Upper lobe of right lung (tissue), 1 donor: ENCODE measurements at regions not wholly inside any gene's neighbourhood (a gene's known extent, or its start where the extent isn't known, plus 50 kb on each side); places are given as distances from the start of the nearest gene placed in this dataset.
A peak's percentile ranks its signal among the peaks of the same experiment; 100 is the strongest.

Experiments
- ATAC-seq: fragments of 200-7000 bp; cut with Tn5 transposase; one replicate; pipeline ENCODE4 v1.9.1; 2020; ENCODE audit warnings: mild to moderate bottlenecking, moderate library complexity
- DNase-seq: peaks from one replicate; pipeline ENCODE4 v3.0.0-alpha.2; 2020
- H3K27ac ChIP-seq: fragments of 200-600 bp; one replicate; pipeline ENCODE4 v1.8.0; 2022
- H3K27me3 ChIP-seq: fragments of 200-600 bp; one replicate; pipeline ENCODE4 v1.8.0; 2022; ENCODE audit warnings: mild to moderate bottlenecking
- H3K36me3 ChIP-seq: fragments of 200-600 bp; one replicate; pipeline ENCODE4 v1.8.0; 2022
- H3K4me1 ChIP-seq: fragments of 200-600 bp; one replicate; pipeline ENCODE4 v1.8.0; 2022
- H3K4me3 ChIP-seq: fragments of 200-600 bp; one replicate; pipeline ENCODE4 v1.8.0; 2022; ENCODE audit warnings: mild to moderate bottlenecking
- H3K9me3 ChIP-seq: fragments of 200-600 bp; one replicate; pipeline ENCODE4 v1.8.0; 2022
- CTCF ChIP-seq: fragments of 200-600 bp; IDR thresholded peaks from one replicate; pipeline ENCODE4 v1.8.0; 2022; ENCODE audit warnings: antibody characterized with exemption
- intact Hi-C: fragments of 100-400 bp; cut with DNase I; formaldehyde crosslinking; loops from one replicate; pipeline ENCODE4 v1.11.0; 2022
- donor health status: DM: no; HTN: yes; CAD: no; lungs with severe emphysema.

- DNase-seq = no peak
- H3K27me3 ChIP-seq = no peaks in the 10 kb centered on the region
- no peak for ATAC-seq
- TF ChIP-seq CTCF = no peak
- H3K36me3 ChIP-seq = no peaks in the 10 kb centered on the region
- H3K4me1 ChIP-seq = no peaks in the 10 kb centered on the region
- no peaks in the 10 kb centered on the region for H3K9me3 ChIP-seq
- H3K4me3 ChIP-seq = no peak overlapping the region
- intact Hi-C loops = no loop called here
- no peak overlapping the region for H3K27ac ChIP-seq
Observed at GRCh38 chr6:122040261-122040660, 359.2 kb upstream of the HSF2 start.

- DNase-seq (no peak), ATAC-seq (no peak)
- Histone ChIP-seq H3K27me3 (no peaks in the 10 kb centered on the region), H3K36me3 (no peaks in the 10 kb centered on the region), H3K27ac (no peak overlapping the region), H3K4me1 (no peaks in the 10 kb centered on the region), H3K4me3 (no peak overlapping the region), H3K9me3 (no peaks in the 10 kb centered on the region)
- intact Hi-C loops = no loop called here
- no peak for TF ChIP-seq CTCF
Observed at GRCh38 chr6:122042380-122042779, 357.1 kb upstream of the HSF2 start.

- Histone ChIP-seq H3K4me3 (no peak overlapping the region), H3K9me3 (no peaks in the 10 kb centered on the region), H3K4me1 (no peaks in the 10 kb centered on the region), H3K36me3 (no peaks in the 10 kb centered on the region), H3K27me3 (no peaks in the 10 kb centered on the region), H3K27ac (no peak overlapping the region)
- intact Hi-C loops = no loop called here
- DNase-seq (no peak), ATAC-seq (no peak)
- no peak for TF ChIP-seq CTCF
Observed at GRCh38 chr6:122042960-122043735, 356.3 kb upstream of the HSF2 start.

- H3K4me3 ChIP-seq = no peak overlapping the region
- intact Hi-C loops = no loop called here
- DNase-seq = no peak
- no peak for TF ChIP-seq CTCF
- no peaks in the 10 kb centered on the region for H3K36me3 ChIP-seq
- H3K4me1 ChIP-seq = no peaks in the 10 kb centered on the region
- no peaks in the 10 kb centered on the region for H3K27me3 ChIP-seq
- no peak overlapping the region for H3K27ac ChIP-seq
- H3K9me3 ChIP-seq = no peaks in the 10 kb centered on the region
- no peak for ATAC-seq
Observed at GRCh38 chr6:122048570-122048969, 350.9 kb upstream of the HSF2 start.

- no peak overlapping the region for H3K27ac ChIP-seq
- no peaks in the 10 kb centered on the region for H3K9me3 ChIP-seq
- H3K4me3 ChIP-seq = no peak overlapping the region
- DNase-seq (no peak), ATAC-seq (peak; percentile 53)
- intact Hi-C loops = no loop called here
- no peaks in the 10 kb centered on the region for H3K36me3 ChIP-seq
- no peak for TF ChIP-seq CTCF
- H3K4me1 ChIP-seq = no peaks in the 10 kb centered on the region
- H3K27me3 ChIP-seq = no peaks in the 10 kb centered on the region
Observed at GRCh38 chr6:122049341-122049740, 350.1 kb upstream of the HSF2 start.

GRCh38 chr6:122050242-122050755 is 349.2 kb upstream of the HSF2 start:
- intact Hi-C loops = no loop called here
- H3K4me1 ChIP-seq = no peaks in the 10 kb centered on the region
- no peak overlapping the region for H3K4me3 ChIP-seq
- H3K27me3 ChIP-seq = no peaks in the 10 kb centered on the region
- H3K9me3 ChIP-seq = no peaks in the 10 kb centered on the region
- TF ChIP-seq CTCF = no peak
- no peak for DNase-seq
- no peak overlapping the region for H3K27ac ChIP-seq
- no peak for ATAC-seq
- no peaks in the 10 kb centered on the region for H3K36me3 ChIP-seq
